Right forelimb (tissue), 1 donor: ENCODE measurements at regions not wholly inside any gene's neighbourhood (a gene's known extent, or its start where the extent isn't known, plus 50 kb on each side); places are given as distances from the start of the nearest gene placed in this dataset.
A peak's percentile ranks its signal among the peaks of the same experiment; 100 is the strongest.
"Not testable (repeated sequence)": the region's sequence is repeated elsewhere in the genome, so short reads cannot be mapped to it uniquely, and the experiment has no call there.

Experiments
- DNase-seq: peaks from one replicate; pipeline ENCODE4 v3.0.0-alpha.2; 2018

- DNase-seq = not testable (repeated sequence)
Measured at GRCh38 chr6:57870083-57870482, 552.7 kb downstream of the PRIM2 start.

DNA sequence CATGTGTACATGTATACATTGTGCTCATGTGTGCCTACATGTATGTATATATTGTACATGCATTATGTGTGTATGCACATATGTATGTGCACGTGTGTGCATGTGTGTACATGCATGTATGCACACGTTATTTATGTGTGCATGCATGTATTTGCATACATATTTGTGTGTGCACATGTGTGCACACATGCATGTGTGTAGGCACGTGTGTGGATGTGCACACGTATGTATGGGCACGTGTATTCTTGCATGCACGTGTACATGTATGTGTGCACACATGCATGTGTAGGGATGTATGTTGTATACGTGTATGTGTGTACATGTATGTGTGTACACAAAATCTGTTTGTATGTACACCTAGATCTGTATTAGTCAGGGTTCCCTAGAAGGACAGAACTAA, 556.0 kb downstream of the PRIM2 start:
- not testable (repeated sequence) for DNase-seq

DNA sequence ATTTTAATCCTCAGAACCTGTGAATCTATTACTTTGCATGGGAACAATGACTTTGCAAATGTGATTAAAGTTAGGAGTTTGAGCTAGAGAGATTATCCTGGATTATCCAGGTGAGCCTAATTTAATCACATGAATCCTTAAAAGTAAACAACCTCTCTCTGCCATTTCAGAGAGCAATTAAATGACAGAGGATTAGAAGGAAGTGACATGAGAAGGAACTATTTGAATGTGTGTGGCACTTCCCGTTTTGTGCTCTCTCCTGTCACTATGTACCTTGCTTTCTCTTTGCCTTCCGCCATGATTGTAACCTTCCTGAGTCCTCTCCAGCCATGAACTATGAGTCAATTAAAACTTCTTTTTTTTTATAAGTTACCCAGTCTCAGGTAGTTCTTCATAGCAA, 559.2 kb downstream of the PRIM2 start:
- DNase-seq = not testable (repeated sequence)

GRCh38 chr6:57877729-57878128, 560.3 kb downstream of the PRIM2 start:
- not testable (repeated sequence) for DNase-seq

GRCh38 chr6:57878792-57879191, 561.4 kb downstream of the PRIM2 start:
- DNase-seq = not testable (repeated sequence)

DNA sequence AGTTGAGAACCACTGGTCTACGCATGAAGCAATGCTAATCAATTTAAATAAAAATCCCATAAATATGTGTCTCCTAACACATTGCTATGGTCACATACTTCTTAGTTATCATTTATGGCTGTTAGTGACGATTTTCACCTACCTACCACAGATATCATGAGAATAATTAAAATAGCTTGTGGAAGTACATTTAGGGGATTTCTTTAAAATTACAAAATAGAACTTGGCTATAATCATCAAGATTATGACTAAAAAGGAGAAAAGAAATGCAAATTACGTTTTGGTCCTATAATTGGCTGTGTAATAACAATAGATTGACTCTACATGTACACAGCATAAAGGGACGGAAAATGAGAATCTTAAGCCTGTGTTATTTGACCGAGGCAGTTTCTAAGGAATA, 581.4 kb downstream of the PRIM2 start:
- DNase-seq = not testable (repeated sequence)

- DNase-seq = not testable (repeated sequence)
Measured at GRCh38 chr6:57900687-57901399, 583.4 kb downstream of the PRIM2 start.

- not testable (repeated sequence) for DNase-seq
Measured at GRCh38 chr6:57901445-57901844, 584.0 kb downstream of the PRIM2 start.

GRCh38 chr6:57904356-57904755, 586.9 kb downstream of the PRIM2 start:
- DNase-seq = not testable (repeated sequence)

DNA sequence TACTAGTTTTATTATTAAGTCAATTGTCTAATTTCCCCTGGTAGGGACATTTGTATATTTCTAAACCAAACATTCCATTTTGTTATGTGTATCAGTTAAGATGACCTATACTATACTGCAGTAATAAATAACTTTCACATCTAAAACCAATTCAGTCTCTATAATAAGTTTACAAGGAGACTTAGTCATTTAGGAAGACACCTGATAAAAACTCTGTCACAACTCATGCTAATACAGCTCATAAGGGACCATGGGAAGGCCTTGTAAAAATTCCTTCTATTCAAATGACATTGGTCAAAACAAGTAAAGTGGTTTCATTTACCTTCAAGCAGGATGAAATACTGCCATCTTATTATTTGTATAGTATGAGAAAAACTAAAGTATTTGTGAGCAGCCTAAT, 597.9 kb downstream of the PRIM2 start:
- DNase-seq = not testable (repeated sequence)

DNA sequence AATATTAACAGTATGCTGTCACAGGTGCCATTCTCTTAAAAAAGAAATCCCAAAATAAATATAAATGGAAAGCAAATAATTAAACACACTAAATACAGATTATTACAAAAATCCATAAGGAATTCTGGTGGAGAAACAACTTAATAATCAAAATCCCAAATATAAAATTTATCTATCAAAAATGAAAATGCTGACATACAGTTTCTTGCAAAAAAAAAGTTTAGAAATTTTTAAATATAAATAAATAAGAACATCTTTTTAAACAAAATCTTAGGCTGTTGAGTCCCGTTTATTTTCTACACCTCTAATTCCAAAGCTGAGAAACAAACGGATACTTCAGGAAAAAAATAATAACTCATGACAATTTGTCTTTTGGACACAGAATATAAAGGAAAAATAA, 625.5 kb downstream of the PRIM2 start:
- not testable (repeated sequence) for DNase-seq

DNA sequence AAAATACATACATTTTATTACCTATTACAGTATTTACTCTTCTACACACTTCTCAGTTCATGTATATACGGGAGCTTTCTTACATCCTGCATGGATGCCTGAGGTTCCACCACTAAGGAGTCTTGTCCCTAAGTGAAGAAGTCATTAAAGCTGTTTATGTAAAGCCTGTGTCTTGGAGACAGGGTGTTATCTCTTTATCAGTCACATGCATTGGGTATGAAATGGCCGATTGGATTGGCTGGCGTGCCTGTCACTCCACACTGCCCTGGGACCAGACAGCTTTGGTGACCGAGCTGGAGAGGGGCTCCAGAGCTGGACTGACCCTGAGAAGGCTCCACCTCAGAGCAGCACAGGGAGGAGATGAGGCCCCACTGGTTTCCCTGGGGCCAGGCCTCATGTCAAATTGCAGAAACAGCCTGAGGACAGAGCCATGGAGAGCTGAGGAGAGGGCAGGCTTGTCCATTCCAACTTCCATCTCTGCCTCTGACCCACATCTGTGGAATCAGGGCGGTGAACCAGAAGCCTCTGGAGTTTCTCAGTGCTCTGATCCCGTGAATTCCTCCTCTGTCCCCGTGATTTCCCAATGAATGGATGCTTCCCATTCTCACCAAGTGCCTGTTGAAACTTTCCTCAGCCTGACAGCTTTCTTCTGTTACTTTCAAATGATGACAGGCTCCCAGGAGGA, 628.8 kb downstream of the PRIM2 start:
- not testable (repeated sequence) for DNase-seq

DNA sequence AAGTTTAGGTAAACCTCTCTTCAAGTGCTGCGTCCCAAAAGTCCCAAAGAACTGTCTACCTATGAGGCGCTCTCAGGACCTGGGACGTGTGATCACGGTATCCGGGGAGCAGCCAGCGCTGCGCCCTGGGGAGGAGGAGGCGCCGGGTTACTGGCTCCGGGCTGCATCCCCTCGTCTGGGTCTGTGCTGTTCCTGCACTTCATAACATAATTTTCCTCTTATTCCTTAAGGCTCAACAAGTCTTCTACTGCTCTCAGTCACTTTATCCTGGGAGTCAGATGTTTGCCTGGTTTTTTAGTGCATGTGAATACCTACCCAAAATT, 629.3 kb downstream of the PRIM2 start:
- not testable (repeated sequence) for DNase-seq

DNA sequence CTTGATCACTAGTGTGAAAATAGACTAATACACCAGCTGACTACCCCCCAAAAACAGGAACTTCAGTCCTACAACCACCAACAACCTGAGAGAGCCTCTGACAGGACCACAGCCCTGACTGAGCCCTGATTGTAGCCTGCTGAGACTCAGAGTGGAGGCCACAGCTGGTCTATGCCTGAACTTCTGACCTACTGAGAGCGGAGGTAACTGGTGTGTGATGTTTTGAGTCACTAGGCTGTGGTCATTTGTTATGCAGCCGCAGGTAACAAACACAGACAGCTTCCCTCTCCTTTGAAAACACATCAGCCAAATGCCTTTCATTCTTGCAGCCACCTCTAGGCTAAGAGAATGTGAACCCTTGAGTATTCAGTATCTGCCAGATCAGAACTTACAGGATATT, 631.1 kb downstream of the PRIM2 start:
- not testable (repeated sequence) for DNase-seq

DNA sequence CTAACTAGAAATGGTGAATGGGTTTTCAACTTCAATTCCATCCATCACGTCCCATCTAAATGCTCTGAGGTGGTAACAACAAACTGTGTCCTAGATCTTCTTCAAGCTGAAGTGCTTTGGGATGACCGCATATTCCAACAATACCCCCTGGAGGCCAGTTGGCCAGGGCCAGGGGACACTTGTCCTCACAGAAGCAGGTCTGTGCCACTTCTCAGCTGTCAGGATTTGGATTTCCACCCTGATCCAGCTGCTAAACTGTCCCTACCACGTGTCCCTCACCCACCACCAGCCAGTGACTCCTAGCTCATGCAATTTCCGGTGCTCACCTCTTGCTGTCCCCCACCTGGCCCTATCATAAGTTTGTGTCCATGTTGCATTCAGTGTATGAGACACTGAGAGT, 633.0 kb downstream of the PRIM2 start:
- not testable (repeated sequence) for DNase-seq

DNA sequence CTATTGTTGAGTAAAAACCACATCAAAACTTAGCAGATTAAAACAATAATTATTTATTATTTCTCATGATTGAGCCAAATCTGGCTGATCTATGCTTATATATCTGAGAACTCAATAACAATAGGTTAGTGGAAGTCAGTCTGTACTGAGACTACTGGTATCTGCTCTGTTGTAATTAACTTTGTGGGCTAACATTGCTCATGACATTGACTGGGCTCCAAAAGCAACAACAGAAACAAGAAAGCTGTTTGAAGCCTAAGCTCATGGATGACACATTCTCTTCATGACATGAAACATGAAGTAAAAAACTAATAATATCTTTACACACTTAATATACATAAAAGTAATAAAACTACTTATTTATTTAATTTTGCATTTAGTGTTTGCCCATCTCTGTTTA, 649.3 kb downstream of the PRIM2 start:
- not testable (repeated sequence) for DNase-seq

DNA sequence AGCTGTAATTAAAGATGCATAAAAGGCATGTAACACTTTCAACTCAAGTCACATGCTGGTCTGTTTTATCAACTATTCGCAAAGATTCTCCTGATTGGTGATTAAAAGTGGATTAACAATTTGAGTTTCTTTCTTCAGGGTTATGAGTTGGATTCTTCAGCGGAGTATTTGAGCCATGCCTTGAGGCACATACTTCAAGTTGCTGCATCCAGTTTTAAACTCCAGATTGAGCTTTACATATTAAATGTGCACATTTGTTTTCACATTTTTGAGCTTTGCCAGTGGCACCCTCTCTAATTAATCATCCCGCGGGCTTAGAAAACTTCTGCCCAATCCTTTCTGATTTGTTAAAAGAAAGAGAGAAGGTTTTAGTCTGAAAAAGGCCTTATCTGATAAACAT, 654.5 kb downstream of the PRIM2 start:
- DNase-seq = not testable (repeated sequence)

- DNase-seq = no peak
Measured at GRCh38 chr6:57974653-57975052, 657.2 kb downstream of the PRIM2 start.

GRCh38 chr6:57975127-57975526, 657.7 kb downstream of the PRIM2 start:
- not testable (repeated sequence) for DNase-seq

GRCh38 chr6:57976371-57976770, 658.9 kb downstream of the PRIM2 start:
- not testable (repeated sequence) for DNase-seq

GRCh38 chr6:57983603-57984002, 666.2 kb downstream of the PRIM2 start:
- not testable (repeated sequence) for DNase-seq

DNA sequence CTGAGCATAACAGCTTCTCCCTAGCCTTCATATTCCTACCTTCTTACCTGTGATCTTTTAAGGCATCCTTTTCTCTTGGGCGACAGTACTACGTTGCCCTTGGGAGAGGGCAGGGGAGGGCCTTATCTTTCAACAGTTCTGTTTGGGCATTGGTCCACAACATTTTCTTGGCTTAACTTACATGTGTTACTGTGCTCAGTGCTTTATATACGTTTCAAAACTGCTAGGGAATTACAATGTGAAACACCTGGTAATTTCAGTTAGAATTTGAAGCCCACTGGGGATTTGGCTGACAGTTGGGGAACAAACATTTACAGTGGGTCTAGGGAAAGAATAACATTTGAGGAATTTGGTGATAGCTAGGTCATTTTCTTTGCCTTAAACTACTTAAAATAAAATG, 667.1 kb downstream of the PRIM2 start:
- DNase-seq = not testable (repeated sequence)

DNA sequence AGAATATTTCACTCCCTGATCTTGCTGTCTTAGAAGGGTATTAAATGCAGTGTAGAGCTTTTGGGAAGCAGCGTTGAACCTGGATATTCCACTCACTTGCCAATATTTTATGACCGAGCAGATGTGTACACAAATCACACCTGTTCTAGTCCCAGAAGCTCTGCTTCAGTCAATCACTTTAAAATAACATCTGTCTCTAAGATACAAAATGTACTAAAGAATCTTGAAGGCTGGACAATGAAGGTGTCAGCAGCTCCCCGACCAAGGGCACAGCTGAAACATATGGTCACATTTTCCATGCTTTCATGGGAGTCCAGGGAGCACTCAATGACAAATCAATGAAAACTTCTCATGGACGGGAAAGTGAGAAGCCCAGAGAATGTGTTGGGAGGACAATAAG, 668.3 kb downstream of the PRIM2 start:
- DNase-seq = peak; percentile 57

DNA sequence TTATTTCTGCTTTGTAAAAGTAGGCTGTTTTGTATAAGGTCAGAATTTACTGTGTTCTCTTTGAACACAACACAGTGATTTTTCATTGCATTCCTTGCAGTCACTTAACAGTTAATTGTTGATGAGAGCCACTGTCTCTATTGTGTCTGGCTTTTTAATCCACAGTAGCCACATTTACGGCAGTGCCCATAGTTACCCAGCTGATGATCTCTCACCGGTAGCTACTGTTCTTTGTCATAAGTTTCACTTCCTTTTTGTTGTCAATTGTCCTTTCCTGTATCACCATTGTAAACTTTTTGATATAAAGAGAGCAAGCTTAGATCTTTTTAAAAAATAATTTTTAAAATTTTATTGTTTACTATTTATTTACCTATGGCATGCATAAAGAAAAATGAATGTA, 669.2 kb downstream of the PRIM2 start:
- not testable (repeated sequence) for DNase-seq
